ENCODE measurements at regions not wholly inside any gene's neighbourhood (a gene's known extent, or its start where the extent isn't known, plus 50 kb on each side); places are given as distances from the start of the nearest gene placed in this dataset.

DNA sequence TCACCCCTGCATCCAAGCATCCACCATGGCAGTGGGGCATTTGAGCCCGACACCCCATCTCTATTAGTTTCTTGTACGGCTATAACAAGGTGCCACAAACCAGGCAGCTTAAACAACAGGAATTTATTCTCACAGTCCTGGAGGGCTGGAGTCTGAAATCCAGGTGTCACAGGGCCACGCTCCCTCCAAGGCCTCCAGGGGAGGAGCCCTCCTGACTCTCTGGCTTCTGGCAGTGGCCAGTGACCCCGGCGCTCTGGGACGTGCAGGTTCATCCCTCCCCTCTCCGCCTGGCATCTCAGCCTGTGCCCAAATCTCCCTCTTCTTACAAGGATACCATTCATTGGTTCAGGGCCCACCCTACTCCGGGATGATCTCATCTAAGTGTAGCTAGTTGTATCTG, 394.5 kb upstream of the IRX1 start:
- Histone ChIP-seq H3K27me3 (ENCODE audit: insufficient read depth, low read length) (peaks cover 11% of the 10 kb centered on the region), H3K4me3 (ENCODE audit: low read length) (no peak overlapping the region), H3K4me1 (ENCODE audit: insufficient read depth, low read length) (no peaks in the 10 kb centered on the region), H3K9me3 (ENCODE audit: low read depth, low read length) (no peaks in the 10 kb centered on the region)

GRCh38 chr5:3199962-3200755, 395.5 kb upstream of the IRX1 start:
- Histone ChIP-seq H3K27me3 (ENCODE audit: insufficient read depth, low read length) (peaks cover 11% of the 10 kb centered on the region), H3K4me3 (ENCODE audit: low read length) (no peak overlapping the region), H3K9me3 (ENCODE audit: low read depth, low read length) (no peaks in the 10 kb centered on the region), H3K4me1 (ENCODE audit: insufficient read depth, low read length) (no peaks in the 10 kb centered on the region)

DNA sequence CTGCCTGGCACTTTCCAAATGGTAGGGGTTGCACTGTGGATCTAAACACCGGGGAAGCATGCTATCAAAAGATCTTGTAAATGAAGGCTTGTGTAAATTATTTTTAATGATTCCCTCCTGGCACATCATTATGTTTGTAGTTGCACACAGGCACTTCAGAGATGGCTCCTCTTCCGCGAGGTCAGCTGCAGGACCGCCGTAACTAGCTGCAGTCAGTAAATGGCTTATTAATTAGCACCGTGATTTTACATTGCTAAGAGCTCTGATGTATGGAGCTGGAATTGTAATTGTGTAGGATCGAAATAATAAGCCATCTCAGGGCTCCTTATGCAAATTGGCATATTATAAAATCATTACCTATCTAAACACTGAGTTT, 397.6 kb upstream of the IRX1 start:
- H3K4me1 ChIP-seq (ENCODE audit: insufficient read depth, low read length): no peaks in the 10 kb centered on the region
- H3K27me3 ChIP-seq (ENCODE audit: insufficient read depth, low read length): peaks cover 11% of the 10 kb centered on the region
- no peak overlapping the region for H3K4me3 ChIP-seq (ENCODE audit: low read length)
- H3K9me3 ChIP-seq (ENCODE audit: low read depth, low read length): no peaks in the 10 kb centered on the region

- peaks cover 11% of the 10 kb centered on the region for H3K27me3 ChIP-seq (ENCODE audit: insufficient read depth, low read length)
- no peak overlapping the region for H3K4me3 ChIP-seq (ENCODE audit: low read length)
- no peaks in the 10 kb centered on the region for H3K4me1 ChIP-seq (ENCODE audit: insufficient read depth, low read length)
- H3K9me3 ChIP-seq (ENCODE audit: low read depth, low read length): no peaks in the 10 kb centered on the region
Observed at GRCh38 chr5:3197304-3198073, 398.1 kb upstream of the IRX1 start.

DNA sequence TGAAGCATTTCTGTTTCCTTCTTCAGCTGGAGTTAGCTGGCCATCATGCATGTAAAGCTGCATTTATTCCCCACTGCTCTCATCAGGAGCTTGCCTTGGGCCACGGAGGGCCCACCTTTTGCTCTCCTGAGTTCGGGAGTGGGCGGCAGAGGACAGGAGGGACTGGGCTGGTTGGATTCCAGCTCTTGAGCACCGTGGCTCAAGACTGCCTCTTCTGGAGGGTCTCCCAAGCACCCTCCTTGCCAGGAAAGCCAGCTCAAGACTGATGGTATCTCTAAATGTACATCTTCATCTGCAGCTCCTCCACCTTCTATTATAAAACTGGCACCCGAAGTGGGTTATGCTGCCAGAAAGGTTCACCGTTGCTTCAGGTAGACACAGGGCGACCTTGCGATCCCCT, 399.6 kb upstream of the IRX1 start:
- no peaks in the 10 kb centered on the region for H3K4me1 ChIP-seq (ENCODE audit: insufficient read depth, low read length)
- no peak overlapping the region for H3K4me3 ChIP-seq (ENCODE audit: low read length)
- peaks cover 11% of the 10 kb centered on the region for H3K27me3 ChIP-seq (ENCODE audit: insufficient read depth, low read length)
- H3K9me3 ChIP-seq (ENCODE audit: low read depth, low read length): no peaks in the 10 kb centered on the region

DNA sequence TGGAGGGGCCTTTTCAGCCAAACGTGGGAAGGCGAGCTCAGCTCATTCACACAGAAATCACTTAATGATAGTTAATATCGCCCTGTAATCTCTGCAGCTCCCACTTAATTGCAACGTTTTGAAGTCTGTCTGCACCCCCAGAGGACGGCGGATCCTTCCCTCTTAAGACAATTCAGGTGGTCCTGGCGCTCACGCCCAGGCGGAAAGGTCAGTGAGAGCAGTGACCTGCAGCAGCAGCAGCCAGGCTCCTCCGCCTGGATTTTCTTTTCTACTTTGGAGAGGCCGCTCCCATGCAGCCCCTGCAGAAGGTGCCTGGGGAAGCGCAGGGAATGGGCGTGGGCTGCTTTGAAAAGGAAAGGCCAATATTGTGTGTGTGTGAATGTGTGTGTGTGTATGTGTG, 400.9 kb upstream of the IRX1 start:
- H3K4me1 ChIP-seq (ENCODE audit: insufficient read depth, low read length): no peaks in the 10 kb centered on the region
- H3K4me3 ChIP-seq (ENCODE audit: low read length): no peak overlapping the region
- H3K9me3 ChIP-seq (ENCODE audit: low read depth, low read length): no peaks in the 10 kb centered on the region
- peaks cover 11% of the 10 kb centered on the region for H3K27me3 ChIP-seq (ENCODE audit: insufficient read depth, low read length)

DNA sequence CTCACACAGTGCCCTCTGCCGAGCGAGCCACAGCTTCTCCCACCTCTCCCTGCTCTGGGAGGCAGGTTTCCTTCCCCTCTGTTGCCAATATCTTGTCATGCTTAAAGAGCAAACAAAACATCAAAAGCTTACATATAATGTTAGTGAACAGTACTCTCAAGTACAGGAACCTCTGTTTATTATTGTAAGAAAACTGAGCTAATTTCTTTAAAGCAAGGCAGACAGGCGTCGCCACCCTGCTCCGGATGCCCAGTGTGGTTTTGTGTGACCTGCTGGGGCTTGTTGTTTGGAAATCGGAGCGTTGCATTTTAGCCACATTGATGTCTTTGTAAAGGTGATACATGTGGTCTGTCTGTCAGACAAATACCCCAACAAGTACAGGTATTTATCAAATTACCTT, 401.4 kb upstream of the IRX1 start:
- no peaks in the 10 kb centered on the region for H3K4me1 ChIP-seq (ENCODE audit: insufficient read depth, low read length)
- no peaks in the 10 kb centered on the region for H3K9me3 ChIP-seq (ENCODE audit: low read depth, low read length)
- no peak overlapping the region for H3K4me3 ChIP-seq (ENCODE audit: low read length)
- peaks cover 11% of the 10 kb centered on the region for H3K27me3 ChIP-seq (ENCODE audit: insufficient read depth, low read length)

DNA sequence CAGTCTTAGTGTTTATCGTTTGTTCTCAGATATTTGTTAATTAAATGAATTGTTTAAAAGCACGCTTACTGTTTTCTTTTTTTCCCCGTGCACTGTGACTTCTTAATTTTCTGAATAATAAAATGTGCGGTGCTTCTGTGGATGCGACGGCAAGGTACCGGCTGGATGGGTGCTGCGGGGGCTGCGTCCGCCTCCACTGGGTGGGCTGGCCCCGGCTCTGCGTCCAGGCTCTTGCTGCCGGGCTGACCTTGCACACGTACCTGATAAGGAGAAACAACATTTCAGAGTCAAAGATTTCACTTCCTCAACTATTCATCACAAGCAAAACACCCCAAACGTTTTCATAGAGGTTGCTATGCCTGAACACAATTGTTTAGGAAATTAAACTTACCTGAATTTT, 404.0 kb upstream of the IRX1 start:
- H3K27me3 ChIP-seq (ENCODE audit: insufficient read depth, low read length): no peaks in the 10 kb centered on the region
- H3K9me3 ChIP-seq (ENCODE audit: low read depth, low read length): no peaks in the 10 kb centered on the region
- H3K4me1 ChIP-seq (ENCODE audit: insufficient read depth, low read length): no peaks in the 10 kb centered on the region
- no peak overlapping the region for H3K4me3 ChIP-seq (ENCODE audit: low read length)

DNA sequence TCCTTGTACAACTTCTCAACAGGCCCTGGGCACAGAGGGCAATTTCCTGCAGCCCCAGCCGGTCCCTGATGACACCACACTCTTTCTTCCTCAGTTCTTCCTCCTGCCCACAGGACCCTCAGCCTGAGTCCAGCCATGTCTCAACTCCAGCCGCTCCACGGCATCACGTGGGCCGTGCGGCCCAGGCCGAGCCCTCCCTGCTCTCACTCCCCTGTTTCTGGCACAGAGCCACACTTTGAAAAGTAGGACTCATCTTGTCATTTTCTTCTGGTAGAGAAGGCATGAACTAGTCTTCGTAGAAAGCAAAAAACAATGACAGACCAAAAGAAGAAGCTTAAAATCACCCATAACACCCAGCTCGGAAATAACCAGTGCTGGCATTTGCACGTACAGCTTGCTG, 404.7 kb upstream of the IRX1 start:
- H3K9me3 ChIP-seq (ENCODE audit: low read depth, low read length): no peaks in the 10 kb centered on the region
- H3K4me1 ChIP-seq (ENCODE audit: insufficient read depth, low read length): no peaks in the 10 kb centered on the region
- H3K27me3 ChIP-seq (ENCODE audit: insufficient read depth, low read length): no peaks in the 10 kb centered on the region
- H3K4me3 ChIP-seq (ENCODE audit: low read length): no peak overlapping the region

DNA sequence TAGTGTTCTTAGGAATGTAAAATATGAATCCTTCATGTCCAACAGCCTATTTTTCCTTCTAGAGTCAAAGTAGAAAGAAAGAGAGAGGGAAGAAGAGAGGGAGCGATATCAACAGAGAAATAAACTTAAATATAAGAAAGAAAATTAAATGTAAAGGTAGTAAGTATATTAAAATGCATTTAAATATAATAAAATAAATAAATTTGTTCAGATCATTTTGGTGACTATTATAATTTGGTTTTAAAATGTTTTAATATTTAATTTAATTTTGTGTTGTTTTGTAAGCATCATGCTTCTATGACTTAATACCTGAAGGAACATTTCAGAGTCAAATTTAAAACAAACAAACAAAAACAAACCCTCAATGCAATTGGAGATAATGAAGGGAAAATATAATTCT, 405.2 kb upstream of the IRX1 start:
- no peaks in the 10 kb centered on the region for H3K9me3 ChIP-seq (ENCODE audit: low read depth, low read length)
- H3K4me3 ChIP-seq (ENCODE audit: low read length): no peak overlapping the region
- H3K4me1 ChIP-seq (ENCODE audit: insufficient read depth, low read length): no peaks in the 10 kb centered on the region
- H3K27me3 ChIP-seq (ENCODE audit: insufficient read depth, low read length): no peaks in the 10 kb centered on the region

- Histone ChIP-seq H3K4me3 (ENCODE audit: low read length) (no peak overlapping the region), H3K9me3 (ENCODE audit: low read depth, low read length) (no peaks in the 10 kb centered on the region), H3K4me1 (ENCODE audit: insufficient read depth, low read length) (no peaks in the 10 kb centered on the region), H3K27me3 (ENCODE audit: insufficient read depth, low read length) (no peaks in the 10 kb centered on the region)
Observed at GRCh38 chr5:3187771-3188425, 407.7 kb upstream of the IRX1 start.

- Histone ChIP-seq H3K27me3 (ENCODE audit: insufficient read depth, low read length) (no peaks in the 10 kb centered on the region), H3K4me1 (ENCODE audit: insufficient read depth, low read length) (no peaks in the 10 kb centered on the region), H3K4me3 (ENCODE audit: low read length) (no peak overlapping the region), H3K9me3 (ENCODE audit: low read depth, low read length) (no peaks in the 10 kb centered on the region)
Observed at GRCh38 chr5:3186736-3187405, 408.8 kb upstream of the IRX1 start.

DNA sequence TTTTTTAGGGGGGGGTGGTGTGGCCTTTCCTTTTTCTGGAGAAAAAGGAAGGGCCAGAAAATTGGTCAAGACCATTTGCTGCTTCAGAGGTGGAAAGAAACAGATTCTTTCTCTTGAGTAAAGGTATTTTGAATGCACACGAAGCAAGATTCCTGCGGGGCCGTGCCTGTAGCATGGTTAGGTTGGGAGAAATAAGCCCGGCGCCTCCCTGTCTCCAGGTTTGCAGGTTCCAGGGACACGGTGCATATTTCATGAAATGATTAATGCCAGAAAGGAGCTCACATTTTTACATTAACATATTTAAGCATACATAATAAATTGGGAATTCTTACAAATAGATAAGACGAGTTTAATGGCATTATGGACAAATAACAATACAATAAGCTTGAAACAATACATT, 409.5 kb upstream of the IRX1 start:
- Histone ChIP-seq H3K27me3 (ENCODE audit: insufficient read depth, low read length) (no peaks in the 10 kb centered on the region), H3K9me3 (ENCODE audit: low read depth, low read length) (no peaks in the 10 kb centered on the region), H3K4me3 (ENCODE audit: low read length) (no peak overlapping the region), H3K4me1 (ENCODE audit: insufficient read depth, low read length) (no peaks in the 10 kb centered on the region)

DNA sequence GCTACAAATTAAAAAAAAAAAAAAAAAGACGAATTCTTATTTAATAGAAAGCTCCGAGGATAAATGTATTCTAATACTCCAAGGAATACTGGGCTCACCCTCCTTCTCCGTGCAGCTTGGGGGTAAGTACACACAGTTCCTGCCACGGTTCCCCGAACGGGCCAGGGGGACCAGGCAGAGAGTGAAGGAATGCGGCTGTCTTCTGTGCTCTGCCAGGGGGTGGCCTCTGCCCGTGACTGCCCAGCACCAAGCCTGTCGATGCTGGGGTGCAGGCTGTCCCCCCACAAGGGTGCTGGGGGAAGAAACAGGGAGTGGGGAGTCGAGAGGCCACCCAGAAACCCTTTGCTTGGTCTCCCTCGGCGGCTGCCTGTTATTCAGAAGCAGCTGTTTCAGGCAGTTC, 410.1 kb upstream of the IRX1 start:
- Histone ChIP-seq H3K9me3 (ENCODE audit: low read depth, low read length) (no peaks in the 10 kb centered on the region), H3K4me3 (ENCODE audit: low read length) (no peak overlapping the region), H3K4me1 (ENCODE audit: insufficient read depth, low read length) (no peaks in the 10 kb centered on the region), H3K27me3 (ENCODE audit: insufficient read depth, low read length) (no peaks in the 10 kb centered on the region)
